NCI-H82 (cell line): ENCODE measurements at regions not wholly inside any gene's neighbourhood (a gene's known extent, or its start where the extent isn't known, plus 50 kb on each side); places are given as distances from the start of the nearest gene placed in this dataset.

Source experiments
- DNase-seq: peaks from one replicate; lab custom pipeline; 2025; lab: John Stamatoyannopoulos, UW

GRCh38 chr3:182349051-182349450, 444.3 kb upstream of the ATP11B start:
- no peak for DNase-seq

GRCh38 chr3:182349951-182350517, 443.3 kb upstream of the ATP11B start:
- DNase-seq, result no peak

- no peak for DNase-seq
Observed at GRCh38 chr3:182357928-182358327, 435.4 kb upstream of the ATP11B start.

- peak; percentile 36 for DNase-seq
Observed at GRCh38 chr3:182364323-182364722, 429.0 kb upstream of the ATP11B start.

- peak; percentile 23 for DNase-seq
Observed at GRCh38 chr3:182364723-182365650, 428.3 kb upstream of the ATP11B start.

- no peak for DNase-seq
Observed at GRCh38 chr3:182366746-182367145, 426.6 kb upstream of the ATP11B start.

- DNase-seq, result no peak
Observed at GRCh38 chr3:182369861-182370260, 423.4 kb upstream of the ATP11B start.

- DNase-seq, result no peak
Observed at GRCh38 chr3:182370949-182371348, 422.4 kb upstream of the ATP11B start.

- DNase-seq, result no peak
Observed at GRCh38 chr3:182375916-182376315, 417.4 kb upstream of the ATP11B start.

GRCh38 chr3:182382112-182382857, 411.0 kb upstream of the ATP11B start:
- DNase-seq, result no peak

- no peak for DNase-seq
Observed at GRCh38 chr3:182384221-182384620, 409.1 kb upstream of the ATP11B start.

GRCh38 chr3:182385356-182385755, 407.9 kb upstream of the ATP11B start:
- DNase-seq, result no peak

GRCh38 chr3:182388506-182388905, 404.8 kb upstream of the ATP11B start:
- no peak for DNase-seq

GRCh38 chr3:182389071-182389815, 404.1 kb upstream of the ATP11B start:
- DNase-seq, result no peak

GRCh38 chr3:182390421-182390820, 402.9 kb upstream of the ATP11B start:
- no peak for DNase-seq

GRCh38 chr3:182392182-182392937, 400.9 kb upstream of the ATP11B start:
- DNase-seq, result peak; percentile 15

GRCh38 chr3:182393151-182393550, 400.2 kb upstream of the ATP11B start:
- DNase-seq, result no peak

- DNase-seq, result no peak
Observed at GRCh38 chr3:182393830-182394367, 399.4 kb upstream of the ATP11B start.

GRCh38 chr3:182397164-182397563, 396.1 kb upstream of the ATP11B start:
- DNase-seq, result no peak

GRCh38 chr3:182399978-182400737, 393.1 kb upstream of the ATP11B start:
- DNase-seq, result no peak
